ENCODE measurements at regions not wholly inside any gene's neighbourhood (a gene's known extent, or its start where the extent isn't known, plus 50 kb on each side); places are given as distances from the start of the nearest gene placed in this dataset.

- H3K4me3 ChIP-seq (ENCODE audit: low read depth, low read length), result no peak overlapping the region
- no peak for TF ChIP-seq CTCF (IDR thresholded peaks at IDR 0.05; ENCODE audit: borderline replicate concordance, insufficient read depth, low read depth, low read length)
Observed at GRCh38 chr13:48592688-48593049, 59.8 kb upstream of the RCBTB2 start.

GRCh38 chr13:48593536-48593935 is 60.2 kb upstream of the CYSLTR2 start:
- H3K4me3 ChIP-seq (ENCODE audit: low read depth, low read length), result no peak overlapping the region
- no peak for TF ChIP-seq CTCF (IDR thresholded peaks at IDR 0.05; ENCODE audit: borderline replicate concordance, insufficient read depth, low read depth, low read length)

- TF ChIP-seq CTCF (IDR thresholded peaks at IDR 0.05; ENCODE audit: borderline replicate concordance, insufficient read depth, low read depth, low read length), result no peak
- H3K4me3 ChIP-seq (ENCODE audit: low read depth, low read length), result no peak overlapping the region
Observed at GRCh38 chr13:48594096-48594815, 59.5 kb upstream of the CYSLTR2 start.

- H3K4me3 ChIP-seq (ENCODE audit: low read depth, low read length), result no peak overlapping the region
- TF ChIP-seq CTCF (IDR thresholded peaks at IDR 0.05; ENCODE audit: borderline replicate concordance, insufficient read depth, low read depth, low read length), result peak; percentile 49; the same call in 1 of the 2 replicates
Observed at GRCh38 chr13:48595431-48596429, 58.0 kb upstream of the CYSLTR2 start.

GRCh38 chr13:48600374-48601364 is 53.1 kb upstream of the CYSLTR2 start:
- TF ChIP-seq CTCF (IDR thresholded peaks at IDR 0.05; ENCODE audit: borderline replicate concordance, insufficient read depth, low read depth, low read length), result no peak
- H3K4me3 ChIP-seq (ENCODE audit: low read depth, low read length), result no peak overlapping the region

GRCh38 chr13:48602296-48603016 is 51.3 kb upstream of the CYSLTR2 start:
- H3K4me3 ChIP-seq (ENCODE audit: low read depth, low read length), result no peak overlapping the region

More at GRCh38 chr13:48602296-48603016, 51.3 kb upstream of the CYSLTR2 start:
- no peak for TF ChIP-seq CTCF (IDR thresholded peaks at IDR 0.05; ENCODE audit: borderline replicate concordance, insufficient read depth, low read depth, low read length)
